Stomach (tissue), 4 donors: ENCODE measurements at regions not wholly inside any gene's neighbourhood (a gene's known extent, or its start where the extent isn't known, plus 50 kb on each side); places are given as distances from the start of the nearest gene placed in this dataset.

Source experiments
- EP300 ChIP-seq: sonication (generic); formaldehyde crosslinking; IDR thresholded peaks from one replicate; pipeline ENCODE4 v1.6.1; 2017; ENCODE audit warnings: antibody characterized with exemption
- TF ChIP-seq, protein P1 (sequence below), 7 experiments: fragments of 450-650 bp in 4 of 7; fragments of 200-600 bp in 3 of 7; sonication (generic) in 3 of 7; IDR thresholded peaks; one replicate each; pipeline ENCODE4 v1.5.1; 2016 to 2019; ENCODE audit warnings: antibody characterized with exemption in 7 of 7, control low read depth in 2 of 7, mild to moderate bottlenecking in 1 of 7

DNA sequence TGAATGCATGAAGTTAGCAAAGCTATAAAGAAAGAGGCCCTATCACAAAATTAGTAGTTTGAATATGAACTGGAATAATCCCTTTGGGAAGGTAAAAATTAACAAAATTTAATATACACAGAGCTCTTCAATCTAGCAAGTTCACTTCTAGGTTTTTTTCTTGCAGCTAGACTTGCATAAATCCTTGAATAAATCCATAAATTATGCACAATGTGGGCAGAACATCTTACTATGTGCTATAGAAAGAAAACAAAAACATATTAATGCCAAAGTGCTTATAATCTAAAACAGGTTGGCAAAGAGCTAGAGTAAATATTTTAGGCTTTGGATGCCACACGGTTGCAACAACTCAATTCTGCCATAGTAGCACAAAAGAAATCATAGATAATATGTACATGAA lies 138.5 kb upstream of the FREM1 start:
- no peak for TF ChIP-seq EP300
- TF ChIP-seq, protein P1, sequence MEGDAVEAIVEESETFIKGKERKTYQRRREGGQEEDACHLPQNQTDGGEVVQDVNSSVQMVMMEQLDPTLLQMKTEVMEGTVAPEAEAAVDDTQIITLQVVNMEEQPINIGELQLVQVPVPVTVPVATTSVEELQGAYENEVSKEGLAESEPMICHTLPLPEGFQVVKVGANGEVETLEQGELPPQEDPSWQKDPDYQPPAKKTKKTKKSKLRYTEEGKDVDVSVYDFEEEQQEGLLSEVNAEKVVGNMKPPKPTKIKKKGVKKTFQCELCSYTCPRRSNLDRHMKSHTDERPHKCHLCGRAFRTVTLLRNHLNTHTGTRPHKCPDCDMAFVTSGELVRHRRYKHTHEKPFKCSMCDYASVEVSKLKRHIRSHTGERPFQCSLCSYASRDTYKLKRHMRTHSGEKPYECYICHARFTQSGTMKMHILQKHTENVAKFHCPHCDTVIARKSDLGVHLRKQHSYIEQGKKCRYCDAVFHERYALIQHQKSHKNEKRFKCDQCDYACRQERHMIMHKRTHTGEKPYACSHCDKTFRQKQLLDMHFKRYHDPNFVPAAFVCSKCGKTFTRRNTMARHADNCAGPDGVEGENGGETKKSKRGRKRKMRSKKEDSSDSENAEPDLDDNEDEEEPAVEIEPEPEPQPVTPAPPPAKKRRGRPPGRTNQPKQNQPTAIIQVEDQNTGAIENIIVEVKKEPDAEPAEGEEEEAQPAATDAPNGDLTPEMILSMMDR (IDR thresholded peaks at IDR 0.05): no peak
